Spinal cord (tissue), 9 donors: ENCODE measurements at regions not wholly inside any gene's neighbourhood (a gene's known extent, or its start where the extent isn't known, plus 50 kb on each side); places are given as distances from the start of the nearest gene placed in this dataset.

Experiments
- DNase-seq, 6 donors: peaks; one replicate each; pipeline versions ENCODE4 v3.0.0 to v3.0.0-alpha.2; 2013 to 2015; ENCODE audit warnings: low spot score in 6 of 6, low read depth in 4 of 6
- H3K27ac ChIP-seq: one replicate; pipeline ENCODE4 v1.5.1; 2013; ENCODE audit warnings: low read depth, low read length, control low read depth
- H3K27me3 ChIP-seq: one replicate; pipeline ENCODE4 v1.6.1; 2013; ENCODE audit warnings: low read length; ENCODE audit not compliant: control insufficient read depth, insufficient read depth
- H3K36me3 ChIP-seq: one replicate; pipeline ENCODE4 v1.6.1; 2013; ENCODE audit warnings: low read length; ENCODE audit not compliant: control insufficient read depth, insufficient read depth
- H3K4me1 ChIP-seq: one replicate; pipeline ENCODE4 v1.6.1; 2013; ENCODE audit warnings: low read length; ENCODE audit not compliant: control insufficient read depth, insufficient read depth
- H3K4me3 ChIP-seq: one replicate; pipeline ENCODE4 v1.5.1; 2013; ENCODE audit warnings: low read depth, low read length, control low read depth
- H3K9me3 ChIP-seq: one replicate; pipeline ENCODE4 v1.6.1; 2013; ENCODE audit warnings: low read length; ENCODE audit not compliant: control insufficient read depth, insufficient read depth
- WGBS: methylation state at CpG from one replicate; pipeline ENCODE4 v1.1.5; 2013; ENCODE audit warnings: missing lambda C conversion rate; ENCODE audit not compliant: insufficient coverage; 5-methylcytosine and 5-hydroxymethylcytosine counted together
- donor health status: healthy.

- Histone ChIP-seq H3K4me1 (peaks cover under 1% of the 10 kb centered on the region), H3K36me3 (no peaks in the 10 kb centered on the region), H3K27ac (no peak overlapping the region), H3K9me3 (no peaks in the 10 kb centered on the region), H3K27me3 (no peaks in the 10 kb centered on the region), H3K4me3 (no peak overlapping the region)
- WGBS: 91% methylated on average over 11 of the region's 19 CpGs
- DNase-seq: peak in 1 of 6 donors; percentile 38
Observed at GRCh38 chr3:127101411-127102187, 91.3 kb upstream of the PRR23E start.

- no peaks in the 10 kb centered on the region for H3K9me3 ChIP-seq
- no peak overlapping the region for H3K27ac ChIP-seq
- no peaks in the 10 kb centered on the region for H3K4me1 ChIP-seq
- H3K4me3 ChIP-seq: no peak overlapping the region
- DNase-seq: peak in 1 of 6 donors; percentile 28
- no CpG with 5 or more reads among the region's 3 CpGs for WGBS
- no peaks in the 10 kb centered on the region for H3K36me3 ChIP-seq
- no peaks in the 10 kb centered on the region for H3K27me3 ChIP-seq
Observed at GRCh38 chr3:127102188-127102520, 90.8 kb upstream of the PRR23E start.

GRCh38 chr3:127102587-127102986 lies 90.3 kb upstream of the PRR23E start:
- Histone ChIP-seq H3K27me3 (no peaks in the 10 kb centered on the region), H3K9me3 (no peaks in the 10 kb centered on the region), H3K27ac (no peak overlapping the region), H3K4me1 (no peaks in the 10 kb centered on the region), H3K36me3 (no peaks in the 10 kb centered on the region), H3K4me3 (no peak overlapping the region)
- DNase-seq: no peak
- 95% methylated on average over 13 of the region's 13 CpGs for WGBS

GRCh38 chr3:127103080-127103479 lies 89.9 kb upstream of the PRR23E start:
- no peaks in the 10 kb centered on the region for H3K27me3 ChIP-seq
- DNase-seq: no peak
- WGBS: 48% methylated on average over 5 of the region's 10 CpGs
- no peak overlapping the region for H3K4me3 ChIP-seq
- no peak overlapping the region for H3K27ac ChIP-seq
- no peaks in the 10 kb centered on the region for H3K9me3 ChIP-seq
- no peaks in the 10 kb centered on the region for H3K4me1 ChIP-seq
- H3K36me3 ChIP-seq: no peaks in the 10 kb centered on the region

GRCh38 chr3:127104586-127104985 lies 88.3 kb upstream of the PRR23E start:
- Histone ChIP-seq H3K4me3 (no peak overlapping the region), H3K27me3 (no peaks in the 10 kb centered on the region), H3K4me1 (no peaks in the 10 kb centered on the region), H3K27ac (no peak overlapping the region), H3K36me3 (no peaks in the 10 kb centered on the region), H3K9me3 (no peaks in the 10 kb centered on the region)
- no peak for DNase-seq
- WGBS: 94% methylated on average over 6 of the region's 7 CpGs

- no peak for DNase-seq
- H3K4me3 ChIP-seq: no peak overlapping the region
- WGBS: 78% methylated on average over 3 of the region's 4 CpGs
- H3K36me3 ChIP-seq: no peaks in the 10 kb centered on the region
- no peaks in the 10 kb centered on the region for H3K27me3 ChIP-seq
- H3K27ac ChIP-seq: no peak overlapping the region
- no peaks in the 10 kb centered on the region for H3K4me1 ChIP-seq
- H3K9me3 ChIP-seq: no peaks in the 10 kb centered on the region
Observed at GRCh38 chr3:127105587-127105986, 87.3 kb upstream of the PRR23E start.

GRCh38 chr3:127106053-127106452 lies 86.9 kb upstream of the PRR23E start:
- no peak for DNase-seq
- no peaks in the 10 kb centered on the region for H3K4me1 ChIP-seq

GRCh38 chr3:127106456-127106855 lies 86.5 kb upstream of the PRR23E start:
- Histone ChIP-seq H3K4me3 (no peak overlapping the region), H3K36me3 (no peaks in the 10 kb centered on the region), H3K9me3 (no peaks in the 10 kb centered on the region), H3K27me3 (no peaks in the 10 kb centered on the region), H3K4me1 (no peaks in the 10 kb centered on the region), H3K27ac (no peak overlapping the region)
- 83% methylated on average over 9 of the region's 9 CpGs for WGBS
- no peak for DNase-seq

More at GRCh38 chr3:127106053-127106452, 86.9 kb upstream of the PRR23E start:
- no peaks in the 10 kb centered on the region for H3K9me3 ChIP-seq
- no peaks in the 10 kb centered on the region for H3K36me3 ChIP-seq
- H3K27me3 ChIP-seq: no peaks in the 10 kb centered on the region
- H3K27ac ChIP-seq: no peak overlapping the region
- WGBS: 88% methylated on average over 7 of the region's 7 CpGs
- H3K4me3 ChIP-seq: no peak overlapping the region

GRCh38 chr3:127107002-127107401 lies 85.9 kb upstream of the PRR23E start:
- DNase-seq: no peak
- no peaks in the 10 kb centered on the region for H3K27me3 ChIP-seq
- WGBS: 82% methylated on average over 9 of the region's 9 CpGs
- no peak overlapping the region for H3K4me3 ChIP-seq
- peaks cover 2% of the 10 kb centered on the region for H3K9me3 ChIP-seq
- no peak overlapping the region for H3K27ac ChIP-seq
- H3K36me3 ChIP-seq: no peaks in the 10 kb centered on the region
- no peaks in the 10 kb centered on the region for H3K4me1 ChIP-seq
